ENCODE measurements at regions not wholly inside any gene's neighbourhood (a gene's known extent, or its start where the extent isn't known, plus 50 kb on each side); places are given as distances from the start of the nearest gene placed in this dataset.

DNA sequence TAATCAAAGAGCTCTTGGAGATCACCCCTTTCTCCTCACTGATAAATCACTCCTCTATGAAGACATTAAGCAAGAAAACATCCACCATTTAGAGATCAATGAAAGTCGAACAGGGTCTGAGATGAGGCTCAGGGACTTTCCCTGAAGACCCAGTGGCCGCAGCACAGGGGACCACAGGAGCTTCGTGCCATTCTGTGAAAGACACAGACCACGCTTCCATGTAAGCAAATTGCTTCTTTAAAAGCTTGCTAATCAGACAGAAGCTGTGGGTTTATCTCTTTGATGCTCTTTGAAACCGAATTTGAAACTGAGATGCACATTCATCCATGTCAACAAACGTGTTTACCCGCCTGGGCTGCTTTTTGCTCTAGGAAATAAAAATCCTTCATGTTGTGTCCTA lies 231.9 kb upstream of the PPP2R2D start:
- TF ChIP-seq, protein P1, sequence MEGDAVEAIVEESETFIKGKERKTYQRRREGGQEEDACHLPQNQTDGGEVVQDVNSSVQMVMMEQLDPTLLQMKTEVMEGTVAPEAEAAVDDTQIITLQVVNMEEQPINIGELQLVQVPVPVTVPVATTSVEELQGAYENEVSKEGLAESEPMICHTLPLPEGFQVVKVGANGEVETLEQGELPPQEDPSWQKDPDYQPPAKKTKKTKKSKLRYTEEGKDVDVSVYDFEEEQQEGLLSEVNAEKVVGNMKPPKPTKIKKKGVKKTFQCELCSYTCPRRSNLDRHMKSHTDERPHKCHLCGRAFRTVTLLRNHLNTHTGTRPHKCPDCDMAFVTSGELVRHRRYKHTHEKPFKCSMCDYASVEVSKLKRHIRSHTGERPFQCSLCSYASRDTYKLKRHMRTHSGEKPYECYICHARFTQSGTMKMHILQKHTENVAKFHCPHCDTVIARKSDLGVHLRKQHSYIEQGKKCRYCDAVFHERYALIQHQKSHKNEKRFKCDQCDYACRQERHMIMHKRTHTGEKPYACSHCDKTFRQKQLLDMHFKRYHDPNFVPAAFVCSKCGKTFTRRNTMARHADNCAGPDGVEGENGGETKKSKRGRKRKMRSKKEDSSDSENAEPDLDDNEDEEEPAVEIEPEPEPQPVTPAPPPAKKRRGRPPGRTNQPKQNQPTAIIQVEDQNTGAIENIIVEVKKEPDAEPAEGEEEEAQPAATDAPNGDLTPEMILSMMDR (IDR thresholded peaks at IDR 0.05; ENCODE audit: low read depth, low read length, poor library complexity, severe bottlenecking) = no peak
- no peak for TF ChIP-seq EZH2phosphoT487 (IDR thresholded peaks at IDR 0.05; ENCODE audit: borderline replicate concordance, low read length)

All from DOHH2 (cell line).